Kidney (tissue), 13 donors: ENCODE measurements at regions not wholly inside any gene's neighbourhood (a gene's known extent, or its start where the extent isn't known, plus 50 kb on each side); places are given as distances from the start of the nearest gene placed in this dataset.
A peak's percentile ranks its signal among the peaks of the same experiment; 100 is the strongest.

Experiments
- DNase-seq, 5 donors: peaks; one replicate each; pipeline ENCODE4 v3.0.0-alpha.2; 2013 to 2020
- FAIRE-seq: peaks from 2 replicates; lab custom pipeline; 2012; peaks lifted over from hg19 to GRCh38; lab: Jason Lieb, UNC
- H3K27ac ChIP-seq, 2 donors: one replicate each; pipeline ENCODE4 v1.7.0; 2013; ENCODE audit warnings: low read depth in 2 of 2, low read length in 2 of 2, inconsistent platforms in 1 of 2
- H3K27me3 ChIP-seq: one replicate; pipeline ENCODE4 v1.7.1; 2013; ENCODE audit warnings: low read length, inconsistent platforms; ENCODE audit not compliant: control insufficient read depth, insufficient read depth
- H3K36me3 ChIP-seq, 3 donors: one replicate each; pipeline versions ENCODE4 v1.7.0 to v1.7.1; 2013; ENCODE audit warnings: low read length in 3 of 3, control low read depth in 1 of 3, inconsistent platforms in 1 of 3; ENCODE audit not compliant: insufficient read depth in 3 of 3, control insufficient read depth in 2 of 3
- H3K4me1 ChIP-seq, 3 donors: one replicate each; pipeline versions ENCODE4 v1.7.0 to v1.7.1; 2013; ENCODE audit warnings: low read length in 3 of 3, inconsistent platforms in 1 of 3, low read depth in 1 of 3; ENCODE audit not compliant: control insufficient read depth in 2 of 3, insufficient read depth in 2 of 3
- H3K4me3 ChIP-seq, 3 donors: one replicate each; pipeline versions ENCODE4 v1.7.0 to v1.8.1; 2013; ENCODE audit warnings: low read length in 3 of 3, control low read depth in 1 of 3, inconsistent platforms in 1 of 3
- H3K9ac ChIP-seq, 3 donors: one replicate each; pipeline versions ENCODE4 v1.7.0 to v1.7.1; 2013; ENCODE audit warnings: low read length in 3 of 3, control low read depth in 1 of 3, inconsistent platforms in 1 of 3
- H3K9me3 ChIP-seq, 3 donors: one replicate each; pipeline versions ENCODE4 v1.7.0 to v1.7.1; 2013; ENCODE audit warnings: low read length in 3 of 3, control low read depth in 1 of 3, inconsistent platforms in 1 of 3; ENCODE audit not compliant: control insufficient read depth in 2 of 3, insufficient read depth in 1 of 3
- intact Hi-C: fragments of 100-400 bp; cut with DNase I; formaldehyde crosslinking; loops from one replicate; pipeline ENCODE4 v1.11.1; 2022
- TF ChIP-seq, protein P1 (sequence below): IDR thresholded peaks from 3 replicates; pipeline ENCODE4 v1.5.1; 2012; ENCODE audit warnings: mild to moderate bottlenecking, moderate library complexity, borderline replicate concordance; ENCODE audit not compliant: insufficient read depth; ENCODE audit errors: extremely low read depth
- donor health status: control.
- donor health status: control.
- donor health status: control.
- donor health status: control.
- donor health status: control.
- donor health status: DM: yes; HTN: yes; CAD: no.
- donor health status: Normal renal cell carcinoma (clear cell type).

GRCh38 chr2:103005393-103005792 is 243.6 kb downstream of the TMEM182 start:
- no peak for FAIRE-seq
- no peaks in the 10 kb centered on the region for H3K27me3 ChIP-seq
- no peak for DNase-seq
- H3K9me3 ChIP-seq = no peaks in the 10 kb centered on the region
- intact Hi-C loops = no loop called here
- no peak overlapping the region for H3K27ac ChIP-seq
- H3K4me1 ChIP-seq = no peaks in the 10 kb centered on the region
- H3K9ac ChIP-seq = no peak overlapping the region
- H3K4me3 ChIP-seq = no peak overlapping the region
- H3K36me3 ChIP-seq = no peaks in the 10 kb centered on the region
- TF ChIP-seq, protein P1, sequence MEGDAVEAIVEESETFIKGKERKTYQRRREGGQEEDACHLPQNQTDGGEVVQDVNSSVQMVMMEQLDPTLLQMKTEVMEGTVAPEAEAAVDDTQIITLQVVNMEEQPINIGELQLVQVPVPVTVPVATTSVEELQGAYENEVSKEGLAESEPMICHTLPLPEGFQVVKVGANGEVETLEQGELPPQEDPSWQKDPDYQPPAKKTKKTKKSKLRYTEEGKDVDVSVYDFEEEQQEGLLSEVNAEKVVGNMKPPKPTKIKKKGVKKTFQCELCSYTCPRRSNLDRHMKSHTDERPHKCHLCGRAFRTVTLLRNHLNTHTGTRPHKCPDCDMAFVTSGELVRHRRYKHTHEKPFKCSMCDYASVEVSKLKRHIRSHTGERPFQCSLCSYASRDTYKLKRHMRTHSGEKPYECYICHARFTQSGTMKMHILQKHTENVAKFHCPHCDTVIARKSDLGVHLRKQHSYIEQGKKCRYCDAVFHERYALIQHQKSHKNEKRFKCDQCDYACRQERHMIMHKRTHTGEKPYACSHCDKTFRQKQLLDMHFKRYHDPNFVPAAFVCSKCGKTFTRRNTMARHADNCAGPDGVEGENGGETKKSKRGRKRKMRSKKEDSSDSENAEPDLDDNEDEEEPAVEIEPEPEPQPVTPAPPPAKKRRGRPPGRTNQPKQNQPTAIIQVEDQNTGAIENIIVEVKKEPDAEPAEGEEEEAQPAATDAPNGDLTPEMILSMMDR = no peak

GRCh38 chr2:103007086-103007485 is 245.3 kb downstream of the TMEM182 start:
- intact Hi-C loops = no loop called here
- Histone ChIP-seq H3K4me1 (no peaks in the 10 kb centered on the region), H3K4me3 (no peak overlapping the region), H3K27ac (no peak overlapping the region), H3K36me3 (no peaks in the 10 kb centered on the region), H3K9ac (no peak overlapping the region), H3K9me3 (no peaks in the 10 kb centered on the region), H3K27me3 (no peaks in the 10 kb centered on the region)
- FAIRE-seq = no peak
- no peak for DNase-seq
- TF ChIP-seq, protein P1 = no peak

DNA sequence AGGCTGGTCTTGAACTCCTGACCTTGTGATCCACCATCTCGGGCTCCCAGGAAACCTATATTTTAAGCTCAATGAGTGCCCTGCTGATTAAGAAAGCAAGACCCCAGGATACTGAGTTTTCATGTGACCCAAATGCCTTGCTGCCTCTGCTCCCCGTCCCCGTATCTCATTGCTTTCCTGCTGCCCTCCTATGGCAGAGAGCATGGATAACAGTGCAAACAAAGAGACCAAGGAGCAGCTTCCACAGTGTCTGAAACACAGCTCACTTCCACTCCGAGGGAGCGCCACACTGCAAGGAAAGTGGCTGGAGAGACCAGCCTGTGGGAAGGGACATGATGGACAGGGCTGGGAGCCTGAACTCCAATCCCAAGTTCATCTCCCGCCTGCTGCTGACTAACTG is 246.8 kb downstream of the TMEM182 start:
- no peak for FAIRE-seq

More for the DNA sequence above, 246.8 kb downstream of the TMEM182 start:
- H3K4me1 ChIP-seq = no peaks in the 10 kb centered on the region
- H3K36me3 ChIP-seq = no peaks in the 10 kb centered on the region
- H3K27me3 ChIP-seq = no peaks in the 10 kb centered on the region
- no peak overlapping the region for H3K9ac ChIP-seq
- no peak overlapping the region for H3K4me3 ChIP-seq
- peak in 1 of 5 donors; percentile 3 for DNase-seq
- H3K9me3 ChIP-seq = no peaks in the 10 kb centered on the region
- H3K27ac ChIP-seq = no peak overlapping the region
- intact Hi-C loops = no loop called here
- TF ChIP-seq, protein P1 = no peak
